AG09319 (cell line): ENCODE measurements at regions not wholly inside any gene's neighbourhood (a gene's known extent, or its start where the extent isn't known, plus 50 kb on each side); places are given as distances from the start of the nearest gene placed in this dataset.
"Not testable (repeated sequence)": the region's sequence is repeated elsewhere in the genome, so short reads cannot be mapped to it uniquely, and the experiment has no call there.

ENCODE experiments used
- DNase-seq: peaks from one replicate; pipeline ENCODE4 v3.0.0-alpha.2; 2010; ENCODE audit warnings: low read depth; ENCODE audit errors: extremely low read depth
- TF ChIP-seq, protein P1 (sequence below): IDR thresholded peaks from 2 replicates; pipeline ENCODE4 v1.5.1; 2011; ENCODE audit warnings: low read depth, mild to moderate bottlenecking, inconsistent platforms, low read length, moderate library complexity

DNA sequence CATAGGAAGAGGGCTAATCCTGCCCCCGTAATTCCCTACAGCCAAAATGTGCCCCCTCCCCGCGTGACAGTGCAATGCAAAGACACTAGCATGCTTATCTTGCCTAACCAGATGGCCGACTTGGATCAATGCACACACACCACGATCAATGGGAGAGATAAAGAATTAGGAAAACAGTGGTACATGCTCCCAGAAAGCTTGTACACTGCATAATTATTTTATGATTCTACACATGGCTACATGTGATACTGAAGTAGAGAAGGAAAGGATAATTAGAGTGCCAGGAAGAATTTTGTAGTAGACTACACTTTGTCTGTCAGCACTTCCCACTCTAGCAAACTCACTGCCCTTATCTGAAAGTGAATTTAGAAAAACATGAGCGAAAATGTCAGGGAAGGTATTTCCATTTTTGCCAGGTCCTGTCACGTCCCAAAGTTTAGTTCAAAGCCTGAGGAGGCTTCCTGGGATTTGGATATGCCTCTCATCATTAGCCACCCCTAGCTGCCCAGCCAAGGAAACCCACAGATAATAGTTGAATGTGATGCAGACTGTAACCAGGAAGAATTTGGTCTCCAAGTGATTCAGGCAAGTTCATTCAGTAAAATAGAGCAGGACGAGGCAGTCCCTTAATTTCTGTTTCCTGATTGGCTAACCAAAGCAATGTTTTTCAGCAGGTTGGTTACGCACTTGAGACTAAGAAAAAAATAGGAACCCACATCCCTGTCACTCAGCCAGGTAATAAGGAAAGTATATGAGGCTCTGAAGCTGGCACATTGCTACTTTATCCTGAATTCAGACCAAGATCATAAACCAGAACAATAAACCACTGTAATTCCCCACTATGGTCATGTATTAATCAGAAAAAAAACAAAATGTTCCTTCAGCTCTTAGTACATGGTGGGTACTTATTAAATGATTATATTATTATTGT is 199.6 kb upstream of the OTX2 start:
- TF ChIP-seq, protein P1, sequence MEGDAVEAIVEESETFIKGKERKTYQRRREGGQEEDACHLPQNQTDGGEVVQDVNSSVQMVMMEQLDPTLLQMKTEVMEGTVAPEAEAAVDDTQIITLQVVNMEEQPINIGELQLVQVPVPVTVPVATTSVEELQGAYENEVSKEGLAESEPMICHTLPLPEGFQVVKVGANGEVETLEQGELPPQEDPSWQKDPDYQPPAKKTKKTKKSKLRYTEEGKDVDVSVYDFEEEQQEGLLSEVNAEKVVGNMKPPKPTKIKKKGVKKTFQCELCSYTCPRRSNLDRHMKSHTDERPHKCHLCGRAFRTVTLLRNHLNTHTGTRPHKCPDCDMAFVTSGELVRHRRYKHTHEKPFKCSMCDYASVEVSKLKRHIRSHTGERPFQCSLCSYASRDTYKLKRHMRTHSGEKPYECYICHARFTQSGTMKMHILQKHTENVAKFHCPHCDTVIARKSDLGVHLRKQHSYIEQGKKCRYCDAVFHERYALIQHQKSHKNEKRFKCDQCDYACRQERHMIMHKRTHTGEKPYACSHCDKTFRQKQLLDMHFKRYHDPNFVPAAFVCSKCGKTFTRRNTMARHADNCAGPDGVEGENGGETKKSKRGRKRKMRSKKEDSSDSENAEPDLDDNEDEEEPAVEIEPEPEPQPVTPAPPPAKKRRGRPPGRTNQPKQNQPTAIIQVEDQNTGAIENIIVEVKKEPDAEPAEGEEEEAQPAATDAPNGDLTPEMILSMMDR: no peak
- DNase-seq: no peak

GRCh38 chr14:57008534-57008933 is 198.3 kb upstream of the OTX2 start:
- TF ChIP-seq, protein P1: no peak
- DNase-seq: no peak

DNA sequence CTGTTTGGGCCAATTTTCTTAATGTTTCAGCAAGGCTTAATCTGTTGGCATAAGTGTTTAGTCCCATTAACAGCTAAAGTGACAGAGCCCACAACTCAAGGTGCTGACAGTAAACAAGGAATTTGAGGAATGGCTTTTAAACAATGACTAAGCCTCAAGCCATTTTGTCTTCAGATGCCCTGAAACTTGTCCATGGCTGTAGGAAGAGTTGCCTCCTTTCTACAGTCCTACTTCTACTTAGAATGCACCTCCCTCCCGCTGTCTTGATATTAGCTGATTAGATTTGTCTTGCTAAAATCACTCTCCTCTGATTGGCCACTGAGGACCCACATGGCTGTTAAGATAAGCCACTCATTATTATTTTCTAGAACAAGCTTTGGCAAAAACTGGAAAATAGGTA is 188.4 kb upstream of the OTX2 start:
- DNase-seq: no peak
- TF ChIP-seq, protein P1: no peak

DNA sequence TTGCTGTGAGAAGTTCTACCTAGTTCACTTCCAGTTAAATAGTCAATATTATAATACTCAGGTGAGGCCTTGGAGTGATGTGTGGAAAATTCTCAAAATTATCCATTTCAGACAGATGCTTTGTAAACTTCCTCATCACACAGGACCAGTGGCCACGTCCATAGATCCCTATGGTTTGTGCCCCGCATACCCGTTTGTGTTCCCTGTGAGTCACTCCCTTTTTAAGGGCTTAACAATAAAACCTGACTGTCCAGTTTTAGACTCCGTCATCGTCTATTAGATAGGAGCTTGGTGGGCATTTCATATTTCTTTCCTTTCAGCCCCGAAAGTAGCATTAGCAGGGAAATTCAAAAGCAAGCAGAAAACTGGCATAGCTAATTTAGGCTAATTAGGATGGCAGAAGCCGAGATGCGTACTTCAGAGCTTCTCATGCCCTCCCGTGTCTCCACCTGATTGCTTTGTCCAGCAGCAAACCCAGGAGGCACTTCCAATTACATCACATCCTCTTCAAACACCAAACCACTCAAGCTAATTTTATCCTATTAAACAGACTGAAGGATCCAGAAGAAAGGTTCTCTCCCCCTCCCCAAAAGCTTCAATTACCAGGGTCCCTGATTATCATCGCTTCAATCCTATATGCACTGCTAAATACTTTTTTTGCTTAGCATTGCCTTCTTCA is 186.6 kb upstream of the OTX2 start:
- DNase-seq: no peak
- TF ChIP-seq, protein P1: no peak

GRCh38 chr14:56995010-56995409 is 184.7 kb upstream of the OTX2 start:
- no peak for DNase-seq
- TF ChIP-seq, protein P1: no peak

- no peak for DNase-seq
- TF ChIP-seq, protein P1: no peak
Measured at GRCh38 chr14:56992332-56992820, 182.1 kb upstream of the OTX2 start.

DNA sequence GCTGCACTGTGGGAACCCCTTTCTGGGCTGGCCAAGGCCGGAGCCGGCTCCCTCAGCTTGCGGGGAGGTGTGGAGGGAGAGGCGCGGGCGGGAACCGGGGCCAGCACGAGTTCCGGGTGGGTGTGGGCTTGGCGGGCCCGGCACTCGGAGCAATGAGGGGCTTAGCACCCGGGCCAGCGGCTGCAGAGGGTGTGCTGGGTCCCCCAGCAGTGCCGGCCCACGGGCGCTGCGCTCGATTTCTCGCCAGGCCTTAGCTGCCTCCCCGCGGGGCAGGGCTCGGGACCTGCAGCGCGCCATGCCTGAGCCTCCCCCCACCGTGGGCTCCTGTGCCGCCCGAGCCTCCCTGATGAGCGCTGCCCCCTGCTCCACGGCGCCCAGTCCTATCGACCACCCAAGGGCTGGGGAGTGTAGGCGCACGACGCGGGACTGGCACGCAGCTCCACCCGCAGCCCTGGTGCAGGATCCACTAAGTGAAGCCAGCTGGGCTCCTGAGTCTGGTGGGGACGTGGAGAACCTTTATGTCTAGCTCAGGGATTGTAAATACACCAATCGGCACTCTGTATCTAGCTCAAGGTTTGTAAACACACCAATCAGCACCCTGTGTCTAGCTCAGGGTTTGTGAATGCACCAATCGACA is 180.8 kb upstream of the OTX2 start:
- not testable (repeated sequence) for DNase-seq
